GM19372 (cell line): ENCODE measurements at regions not wholly inside any gene's neighbourhood (a gene's known extent, or its start where the extent isn't known, plus 50 kb on each side); places are given as distances from the start of the nearest gene placed in this dataset.

Experiments
- ATAC-seq: cut with Tn5 transposase; IDR thresholded peaks from one replicate; pipeline ENCODE4 v1.9.1; 2021; ENCODE audit warnings: mild to moderate bottlenecking, low read depth, moderate library complexity; ENCODE audit not compliant: unreplicated experiment

DNA sequence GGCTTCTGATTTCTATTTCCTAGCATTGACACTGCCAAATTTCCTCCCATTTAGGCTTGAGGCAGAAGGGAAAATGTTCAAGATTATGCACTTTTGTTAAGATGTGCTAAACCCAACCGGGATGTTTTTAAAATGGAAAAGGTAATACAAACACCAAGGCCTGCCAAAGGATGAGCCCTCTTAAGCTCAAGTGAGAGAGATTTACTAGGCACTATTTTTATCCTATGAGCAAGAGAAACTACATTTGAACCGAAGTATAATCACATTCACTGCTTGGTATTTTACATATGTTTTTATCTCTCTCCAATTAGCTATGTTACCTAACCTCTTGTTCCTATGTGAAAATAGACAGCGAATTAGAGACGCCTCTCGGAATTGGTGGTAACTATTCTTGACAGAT is 295.8 kb downstream of the GABRB3 start:
- ATAC-seq, result no peak

DNA sequence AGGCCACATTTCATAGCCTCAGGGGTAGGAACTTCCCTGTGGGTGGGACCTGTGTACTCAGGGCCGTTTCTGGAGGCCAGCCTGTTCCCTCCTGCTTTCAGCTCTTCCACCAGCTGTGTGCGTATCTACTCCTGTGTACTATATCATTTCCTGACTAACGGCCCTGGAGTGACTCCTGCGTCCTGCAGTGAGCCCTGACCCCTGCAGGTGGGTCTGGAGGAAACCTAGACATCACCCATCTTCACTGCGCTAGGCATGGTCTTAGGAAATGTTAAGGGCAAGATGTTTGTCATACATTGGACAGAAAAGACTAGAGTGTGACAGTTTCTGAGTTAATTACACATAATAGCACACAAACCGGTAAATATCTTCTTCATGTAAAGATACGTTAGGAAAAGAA is 297.3 kb downstream of the GABRB3 start:
- no peak for ATAC-seq

DNA sequence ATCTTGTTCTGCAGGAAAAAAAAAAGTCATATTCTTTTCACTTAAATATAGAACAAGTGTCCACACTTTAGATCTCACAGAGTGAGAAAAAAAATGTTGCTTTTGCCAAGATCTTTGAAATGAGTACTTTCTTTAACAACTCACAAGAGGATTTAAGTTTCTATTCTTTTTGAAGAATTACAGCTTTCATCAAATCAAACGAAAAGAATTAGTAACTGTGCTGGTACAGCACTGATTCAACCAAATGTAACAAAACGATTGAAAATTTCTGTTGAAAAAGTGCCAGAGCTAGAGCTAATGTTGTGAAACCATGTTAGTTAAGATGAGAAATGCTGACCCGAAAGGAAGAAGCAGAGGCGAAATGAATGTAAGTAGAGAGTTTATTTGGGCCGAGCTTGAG is 300.2 kb downstream of the GABRB3 start:
- no peak for ATAC-seq

DNA sequence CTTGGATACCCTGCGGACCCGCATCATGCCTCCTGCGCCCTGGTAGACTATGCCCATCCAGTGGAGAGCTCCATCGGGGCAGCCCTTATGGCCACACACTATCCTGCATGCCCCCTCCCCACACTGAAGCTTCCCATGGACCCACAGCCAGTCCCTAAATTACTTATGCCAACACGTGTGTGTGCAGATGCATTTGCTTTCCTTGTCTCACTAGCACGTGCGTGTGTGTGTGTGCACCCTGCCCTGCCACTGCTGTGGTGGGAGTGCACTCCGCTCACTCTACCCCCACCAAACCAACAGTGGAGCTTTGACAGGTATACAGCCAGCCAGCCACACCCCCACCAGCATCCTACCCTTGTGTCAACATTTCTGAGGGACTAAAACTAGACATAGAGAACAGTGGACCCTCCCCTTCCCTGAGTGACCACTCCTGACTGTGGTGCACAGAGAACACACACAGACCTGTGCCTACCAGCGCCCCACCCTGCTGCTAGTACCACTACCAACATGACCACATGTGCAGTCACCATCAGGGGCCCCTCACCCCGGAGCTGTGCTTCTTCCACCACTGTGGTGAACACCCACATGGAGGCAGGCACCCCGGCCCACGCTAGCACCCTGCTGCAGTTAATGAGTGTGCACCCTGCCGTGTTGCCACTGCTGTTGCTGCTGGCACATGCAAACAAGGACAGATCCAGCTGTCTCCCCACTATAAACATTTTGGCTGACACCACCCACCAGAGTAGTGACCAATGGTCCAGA is 310.8 kb downstream of the GABRB3 start:
- no peak for ATAC-seq

DNA sequence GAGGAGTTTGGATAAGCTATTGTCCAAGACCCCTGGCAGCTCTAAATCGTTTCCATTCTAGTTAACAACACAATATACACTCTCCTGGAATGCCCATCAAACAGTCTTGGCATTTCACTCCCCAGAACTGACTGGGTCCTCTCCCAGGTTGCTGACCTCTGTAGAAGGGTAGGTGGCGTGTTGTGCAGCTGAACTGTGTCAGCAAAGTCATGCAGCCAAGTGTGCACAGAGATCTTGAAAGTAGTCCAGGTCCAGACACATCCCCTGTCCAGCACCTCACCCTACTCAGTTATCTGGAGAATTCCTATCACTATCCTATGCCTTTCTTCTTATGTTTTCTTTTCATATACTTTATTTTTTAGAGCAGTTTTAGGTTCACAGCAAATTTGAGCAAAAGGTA is 312.7 kb downstream of the GABRB3 start:
- ATAC-seq, result no peak

DNA sequence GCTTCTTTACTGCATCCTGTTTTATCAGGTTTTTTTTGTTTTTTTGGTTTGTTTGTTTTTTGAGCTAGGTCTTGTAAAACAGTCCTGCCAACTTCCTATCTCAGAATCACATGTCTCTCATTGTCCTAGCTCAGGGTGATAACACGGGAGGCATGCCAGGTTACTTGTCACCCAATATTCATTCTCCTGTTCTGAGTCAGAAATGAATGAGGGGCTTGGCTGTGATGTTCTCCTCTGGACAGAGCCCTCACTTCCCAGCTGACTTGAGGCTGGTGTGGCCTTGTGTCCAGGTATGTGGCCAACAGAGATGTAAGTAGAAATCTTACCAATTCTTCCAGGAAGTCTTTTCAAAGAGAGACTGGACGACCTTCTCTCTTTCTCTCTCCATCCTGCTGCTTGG is 317.0 kb downstream of the GABRB3 start:
- ATAC-seq, result no peak

DNA sequence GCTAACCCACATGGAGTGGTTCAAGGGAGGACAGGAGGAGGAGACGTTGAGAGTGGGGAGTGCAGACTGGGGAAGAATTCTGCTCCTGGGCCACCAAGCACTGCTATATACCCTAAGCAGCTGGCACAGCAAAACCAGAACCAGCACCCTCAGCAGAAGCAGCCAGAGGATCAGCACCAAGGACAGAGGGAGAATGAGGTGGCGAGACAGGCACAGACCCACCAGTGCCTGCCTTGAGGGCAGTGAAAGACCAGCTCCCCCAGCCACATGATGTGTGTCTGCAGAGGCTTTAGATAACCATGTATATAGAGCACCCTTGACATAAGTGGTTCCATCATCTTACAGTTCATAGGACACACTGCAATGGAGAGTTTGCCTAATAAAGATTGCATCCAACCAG is 319.0 kb downstream of the GABRB3 start:
- no peak for ATAC-seq

DNA sequence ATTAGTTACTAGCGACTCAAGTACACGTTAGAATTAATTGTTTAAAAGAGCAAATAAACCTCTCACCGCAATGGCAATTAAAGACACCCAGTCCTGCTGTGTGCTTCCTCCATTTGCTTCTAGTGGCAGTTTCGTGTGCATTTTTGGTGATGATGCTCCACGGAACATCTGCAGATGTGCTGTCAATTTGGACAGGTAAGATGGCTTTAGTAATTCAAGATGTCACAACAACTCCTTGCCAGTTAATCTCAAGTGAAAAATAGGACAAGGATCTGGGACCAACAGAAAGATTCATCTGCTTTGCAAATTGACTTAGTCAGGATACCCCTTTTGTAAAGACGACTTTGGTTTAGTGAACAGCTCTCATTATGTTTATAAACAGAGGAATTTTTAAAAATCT is 320.9 kb downstream of the GABRB3 start:
- ATAC-seq, result no peak

DNA sequence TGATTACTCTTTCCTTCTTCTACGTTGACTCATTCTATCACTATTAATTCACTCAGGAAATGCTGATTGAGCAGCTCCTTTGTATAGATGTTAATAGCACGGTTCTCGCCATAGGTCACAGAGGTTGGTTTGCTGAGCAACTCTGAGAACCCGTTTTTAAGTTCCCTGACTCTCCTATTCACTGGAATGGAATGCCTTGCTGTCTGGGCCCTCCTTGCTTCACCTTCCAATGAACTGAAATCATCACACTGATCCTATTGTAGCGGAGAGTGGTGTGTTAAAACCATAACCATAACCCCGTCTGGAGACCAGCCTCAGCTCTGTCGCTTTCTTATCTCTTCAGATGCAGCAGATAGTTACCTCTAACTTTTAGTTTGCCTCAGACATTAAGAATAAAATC is 323.6 kb downstream of the GABRB3 start:
- no peak for ATAC-seq

DNA sequence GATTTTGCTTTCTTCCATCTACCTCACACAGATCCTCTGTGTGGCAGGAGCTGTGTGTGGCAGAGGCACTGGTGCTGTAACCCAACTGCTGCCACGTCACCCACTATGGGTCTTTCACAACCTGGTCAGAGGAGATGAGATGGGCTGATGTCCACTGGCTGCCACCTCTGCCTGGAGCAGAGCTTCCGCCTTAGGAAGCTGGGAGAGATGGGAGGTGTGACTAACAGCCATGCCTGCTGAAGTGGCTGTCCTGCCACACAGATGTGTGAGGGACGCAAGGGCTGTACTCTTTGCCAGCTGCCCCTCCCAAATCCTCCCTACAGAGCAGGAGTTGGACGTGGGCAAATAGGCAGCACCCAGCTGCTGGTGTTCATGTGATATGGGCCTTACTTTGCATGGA is 329.5 kb downstream of the GABRB3 start:
- no peak for ATAC-seq

DNA sequence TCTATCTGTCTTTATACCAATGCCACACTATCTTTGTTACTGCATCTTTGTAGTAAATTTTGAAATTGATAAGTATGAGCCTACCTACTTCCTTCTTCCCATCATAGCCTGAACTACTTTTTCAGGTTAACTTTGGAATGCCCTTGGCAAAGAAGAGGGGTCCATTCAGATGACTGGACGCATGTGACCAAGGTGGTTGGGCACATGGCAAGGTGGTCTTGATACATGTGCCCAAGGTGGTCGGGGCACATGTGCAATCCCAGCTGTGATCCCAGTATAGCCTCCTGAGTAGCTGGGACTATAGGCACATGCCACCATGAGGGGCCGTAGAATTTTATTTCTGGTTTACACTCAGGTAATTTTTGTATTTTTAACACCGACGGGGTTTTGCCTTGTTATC is 330.2 kb downstream of the GABRB3 start:
- ATAC-seq, result no peak

DNA sequence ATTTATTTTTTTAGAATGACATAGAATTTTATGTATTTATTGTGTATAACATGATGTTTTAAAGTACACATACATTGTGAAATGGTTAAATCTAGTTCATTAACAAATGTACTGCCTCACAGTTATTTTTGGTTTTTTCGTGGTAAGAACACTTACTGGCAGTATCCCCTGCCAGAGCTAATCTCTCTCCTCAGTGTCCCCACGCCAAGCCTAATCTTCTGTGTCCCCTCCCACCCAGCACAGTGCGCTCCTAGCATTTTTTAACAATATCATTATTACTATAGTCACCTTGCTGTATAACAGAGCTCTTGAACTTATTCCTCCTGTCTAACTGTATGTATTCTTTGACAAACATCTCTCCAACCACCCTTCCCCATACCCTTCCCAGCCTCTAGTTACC is 333.2 kb downstream of the GABRB3 start:
- no peak for ATAC-seq

DNA sequence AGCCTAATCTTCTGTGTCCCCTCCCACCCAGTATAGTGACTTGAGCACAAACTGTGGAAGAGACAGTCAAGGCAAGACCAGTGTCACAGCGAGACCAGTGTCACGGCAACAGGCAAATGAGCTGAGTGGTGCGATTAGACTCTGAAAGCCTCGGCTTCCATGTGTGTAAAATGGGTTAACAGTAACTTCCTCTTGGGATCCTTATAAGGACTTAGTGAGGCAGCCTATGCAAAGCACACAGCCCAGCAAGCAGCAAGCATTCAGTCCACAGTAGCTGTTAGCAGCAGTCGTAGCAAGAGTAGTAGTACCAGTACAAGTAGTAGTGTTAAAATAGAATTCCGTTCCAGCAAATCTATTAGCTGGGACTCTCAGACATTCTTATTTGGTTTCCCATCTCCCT is 334.1 kb downstream of the GABRB3 start:
- no peak for ATAC-seq

DNA sequence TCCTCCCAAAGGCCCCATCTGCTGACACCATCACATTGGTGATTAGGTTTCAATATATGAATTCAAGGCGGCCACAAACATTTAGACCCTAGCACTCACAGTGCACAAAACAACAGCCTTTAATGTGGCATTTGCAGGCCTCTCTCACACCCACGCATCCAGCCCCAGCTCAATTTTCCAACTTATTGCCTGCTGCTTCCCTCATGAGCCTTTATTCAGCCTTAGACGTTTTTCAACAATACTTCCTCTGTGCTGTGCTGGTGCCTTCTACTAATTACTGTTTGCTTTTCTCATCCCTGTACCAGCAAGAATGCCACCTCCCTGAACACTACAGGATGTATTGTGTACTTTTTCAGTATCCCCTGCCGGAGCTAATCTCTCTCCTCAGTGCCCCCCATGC is 334.6 kb downstream of the GABRB3 start:
- ATAC-seq, result no peak

DNA sequence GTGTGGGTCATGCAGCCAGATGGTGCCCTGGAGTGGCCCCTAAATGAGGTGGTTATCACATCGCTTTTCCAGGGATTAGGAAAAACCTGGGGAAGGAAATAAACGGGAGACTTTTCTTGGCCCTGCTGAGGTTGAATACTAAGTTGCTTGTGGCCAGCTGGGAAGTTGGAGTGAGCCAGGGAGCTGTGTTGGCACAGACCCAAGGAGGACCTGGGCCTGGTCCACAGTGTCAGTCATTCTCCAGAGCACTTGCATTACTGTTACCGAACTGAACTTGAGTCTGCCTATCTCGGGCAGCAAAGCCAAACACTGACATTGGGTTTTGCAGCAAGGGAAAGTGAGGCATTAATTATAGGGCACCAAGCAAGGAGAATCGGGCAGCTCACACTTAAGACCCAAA is 339.0 kb downstream of the GABRB3 start:
- ATAC-seq, result no peak

DNA sequence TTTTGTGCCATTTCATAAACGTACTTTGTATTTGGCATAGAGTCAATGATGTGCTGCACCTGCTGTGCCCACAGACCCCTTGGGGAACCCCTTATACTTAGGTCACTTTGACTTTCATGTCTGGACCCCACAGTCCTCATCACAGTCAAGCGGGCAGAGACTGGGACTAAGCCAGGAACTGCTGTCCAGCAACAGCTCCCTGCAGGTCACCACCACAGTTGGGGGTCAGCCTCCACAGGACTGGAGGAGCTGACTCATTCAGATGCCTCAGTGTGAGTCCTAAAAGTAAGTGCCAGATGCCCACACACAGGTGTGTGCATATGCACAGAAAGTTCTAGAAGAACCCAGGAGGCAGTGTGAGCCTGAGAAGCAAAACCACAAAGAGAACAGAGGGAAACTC is 339.8 kb downstream of the GABRB3 start:
- no peak for ATAC-seq

DNA sequence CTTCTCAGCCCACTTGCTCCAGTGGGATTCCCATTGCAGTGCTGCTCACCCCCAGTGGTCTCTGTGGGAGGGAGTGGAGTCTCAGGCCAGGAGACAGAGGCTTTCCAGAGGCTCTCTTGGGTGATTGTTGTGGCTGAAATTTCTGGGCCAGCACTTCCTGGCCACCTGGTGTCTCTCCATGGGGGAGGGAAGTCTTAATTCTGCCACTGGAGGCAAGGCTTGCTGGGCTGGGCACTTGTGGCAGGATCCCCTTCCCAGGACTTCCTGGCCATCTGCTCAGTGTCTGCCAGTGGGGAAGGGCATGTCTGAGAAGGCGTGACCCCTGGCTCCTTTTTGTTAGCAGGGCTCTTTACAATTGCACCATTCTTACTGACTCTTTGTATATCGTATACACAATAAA is 351.8 kb downstream of the GABRB3 start:
- ATAC-seq, result no peak

DNA sequence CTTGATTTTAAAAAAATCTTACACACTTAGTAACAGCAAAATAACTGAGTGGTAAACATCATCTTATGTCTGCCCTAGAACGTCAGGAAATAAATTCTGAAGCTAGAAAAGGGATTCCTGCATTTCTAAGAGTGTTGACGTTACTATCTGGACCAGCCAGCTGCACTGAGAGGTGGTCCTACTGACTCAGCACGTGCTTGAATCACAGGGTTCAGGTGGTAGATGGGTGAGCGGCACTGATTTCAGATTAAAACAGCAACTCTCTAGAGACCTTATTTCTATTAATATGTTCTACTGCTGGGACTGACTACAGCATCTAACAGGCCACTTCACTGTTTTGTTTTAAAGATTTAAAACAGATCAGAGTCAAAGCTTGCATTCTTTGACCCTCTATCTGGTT is 377.2 kb downstream of the GABRB3 start:
- no peak for ATAC-seq

DNA sequence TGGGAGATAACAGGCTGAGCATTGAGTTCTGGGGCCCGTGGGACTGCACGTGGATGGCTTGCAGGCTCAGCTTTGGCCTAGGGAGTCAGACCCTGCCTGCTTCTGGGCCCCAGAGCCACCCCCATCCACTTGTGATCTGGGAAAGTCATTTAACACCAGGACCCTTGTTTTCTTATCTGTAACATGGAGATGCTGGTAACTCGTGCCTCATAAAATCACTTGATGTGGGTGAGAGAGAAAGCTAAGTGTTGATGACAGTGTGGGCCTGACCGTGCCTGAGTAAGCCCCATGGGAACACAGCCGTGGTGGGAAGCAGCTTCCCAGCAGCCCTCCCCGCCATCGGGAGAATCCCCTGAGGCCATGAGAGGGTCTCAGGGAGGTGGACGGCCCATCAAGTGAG is 378.1 kb downstream of the GABRB3 start:
- no peak for ATAC-seq

DNA sequence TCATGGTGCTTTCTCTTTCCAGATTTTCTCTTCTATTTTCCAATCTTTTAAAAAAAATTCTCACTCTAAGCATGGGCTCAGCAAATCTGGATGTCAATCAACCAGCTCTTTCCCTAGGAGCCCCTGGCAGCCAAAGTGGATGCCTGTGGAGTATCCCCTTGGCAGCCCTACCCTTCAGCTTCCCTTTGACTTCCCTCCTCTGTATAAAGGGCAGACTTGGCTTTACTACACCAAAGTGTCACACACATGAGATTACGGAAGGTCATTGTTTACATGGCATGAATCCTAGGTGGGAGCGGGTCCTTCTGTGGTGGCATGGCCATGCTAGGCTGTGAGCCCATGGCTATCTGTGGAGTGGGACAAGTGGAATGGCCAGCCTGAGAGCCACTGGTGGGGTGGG is 379.9 kb downstream of the GABRB3 start:
- no peak for ATAC-seq

DNA sequence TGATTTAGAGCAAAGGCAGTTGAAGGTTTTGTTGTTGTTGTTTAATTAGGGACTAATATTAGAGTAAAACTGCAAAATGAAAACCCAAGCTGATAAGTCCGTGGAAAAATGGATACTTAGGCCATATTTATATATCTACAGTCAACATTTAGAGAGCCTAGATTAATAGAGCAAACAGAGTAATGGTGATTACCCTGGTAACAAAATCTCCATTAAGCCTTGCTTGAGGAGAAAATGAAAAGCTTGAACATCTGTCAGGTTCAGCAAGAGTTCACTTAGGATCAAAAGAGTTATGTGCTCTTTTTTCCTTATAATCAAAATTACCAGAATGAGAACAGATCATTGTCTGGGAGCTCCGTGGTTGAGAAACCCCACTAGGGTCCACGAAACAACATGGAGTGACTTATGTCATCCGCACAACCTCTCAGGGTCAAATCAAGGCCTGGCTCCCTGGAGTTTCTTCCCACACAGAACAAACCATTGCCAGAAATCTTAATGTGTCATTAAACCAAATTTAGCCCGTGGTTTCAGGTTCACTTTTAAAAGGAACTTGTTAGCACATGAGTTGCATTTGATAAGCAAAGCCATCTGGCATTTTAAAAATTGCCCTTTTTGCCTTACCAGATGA is 381.2 kb downstream of the GABRB3 start:
- no peak for ATAC-seq

DNA sequence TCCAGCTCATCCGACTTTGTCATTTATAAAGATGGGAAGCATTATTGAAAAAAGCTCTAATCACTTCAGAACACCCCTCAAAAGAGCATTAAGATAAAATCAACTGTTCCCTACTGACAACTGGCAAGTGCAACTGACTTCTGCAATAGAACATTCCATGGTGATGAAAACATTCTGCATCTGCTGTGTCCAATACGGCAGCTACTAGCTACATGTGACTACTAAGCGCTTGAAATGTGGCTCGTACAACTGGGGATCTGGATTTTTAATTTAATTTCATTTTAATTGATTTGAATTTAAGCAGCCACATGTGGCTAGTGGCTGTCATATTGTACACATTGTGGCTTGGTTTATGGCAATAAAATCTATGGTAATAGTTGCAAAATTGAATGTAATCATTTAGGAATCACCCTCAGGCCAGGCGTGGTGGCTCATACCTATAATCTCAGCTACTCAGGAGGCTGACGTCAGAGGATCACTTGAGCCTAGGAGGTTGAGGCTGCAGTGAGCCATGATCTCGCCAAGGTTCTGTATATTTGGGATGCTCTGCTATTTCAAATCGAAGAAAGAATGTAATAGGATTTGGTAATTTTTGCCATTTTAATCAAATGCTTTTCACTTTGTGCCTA is 390.3 kb downstream of the GABRB3 start:
- no peak for ATAC-seq
